Right ventricle myocardium inferior (tissue), 1 donor: ENCODE measurements at regions not wholly inside any gene's neighbourhood (a gene's known extent, or its start where the extent isn't known, plus 50 kb on each side); places are given as distances from the start of the nearest gene placed in this dataset.
"Not testable (repeated sequence)": the region's sequence is repeated elsewhere in the genome, so short reads cannot be mapped to it uniquely, and the experiment has no call there.

ENCODE experiments used
- ATAC-seq: fragments of 200-7000 bp; cut with Tn5 transposase; one replicate; pipeline ENCODE4 v1.9.1; 2020; ENCODE audit warnings: mild to moderate bottlenecking, moderate library complexity
- DNase-seq: peaks from one replicate; pipeline ENCODE4 v3.0.0; 2021; ENCODE audit errors: missing footprints
- intact Hi-C: fragments of 100-400 bp; cut with DNase I; formaldehyde crosslinking; loops from one replicate; pipeline ENCODE4 v1.11.0; 2022
- donor health status: DM: no; HTN: yes; CAD: no; lungs with severe emphysema.

GRCh38 chr3:181558870-181559269 lies 152.9 kb upstream of the SOX2 start:
- intact Hi-C loops = loop anchor here (2.0 to 5.0 kb wide), 2 partner anchors 138 to 200 kb away; no protein-coding TSS in a partner anchor
- DNase-seq (no peak), ATAC-seq (peak; percentile 82)

GRCh38 chr3:181555681-181556080 lies 156.0 kb upstream of the SOX2 start:
- peak; percentile 76 for ATAC-seq
- intact Hi-C loops = loop anchor here (5.0 kb wide), 1 partner anchor 142 kb away; no protein-coding TSS in a partner anchor
- peak; percentile 66 for DNase-seq

GRCh38 chr3:181554233-181554765 lies 157.4 kb upstream of the SOX2 start:
- ATAC-seq = no peak
- DNase-seq = no peak
- intact Hi-C loops = no loop called here

- DNase-seq (no peak), ATAC-seq (no peak)
- intact Hi-C loops = no loop called here
These were observed 162.5 kb upstream of the SOX2 start for GRCh38 chr3:181549266-181549665.

- DNase-seq (no peak), ATAC-seq (no peak)
- intact Hi-C loops = no loop called here
These were observed 170.3 kb upstream of the SOX2 start for GRCh38 chr3:181541414-181541813.

GRCh38 chr3:181534781-181535221 lies 176.9 kb upstream of the SOX2 start:
- intact Hi-C loops = no loop called here
- DNase-seq = no peak
- ATAC-seq = no peak

- no peak for ATAC-seq
- DNase-seq = no peak
- intact Hi-C loops = no loop called here
These were observed 177.9 kb upstream of the SOX2 start for GRCh38 chr3:181533811-181534210.

- ATAC-seq = no peak
- DNase-seq = no peak
- intact Hi-C loops = no loop called here
These were observed 181.1 kb upstream of the SOX2 start for GRCh38 chr3:181530584-181530983.

GRCh38 chr3:181521831-181522230 lies 189.9 kb upstream of the SOX2 start:
- no peak for ATAC-seq
- DNase-seq = no peak
- intact Hi-C loops = no loop called here

GRCh38 chr3:181518222-181518621 lies 193.5 kb upstream of the SOX2 start:
- intact Hi-C loops = no loop called here
- DNase-seq = no peak
- no peak for ATAC-seq

- DNase-seq (no peak), ATAC-seq (no peak)
- intact Hi-C loops = no loop called here
These were observed 198.9 kb upstream of the SOX2 start for GRCh38 chr3:181512787-181513186.

GRCh38 chr3:181510500-181510899 lies 201.2 kb upstream of the SOX2 start:
- no peak for ATAC-seq
- no peak for DNase-seq
- intact Hi-C loops = no loop called here

GRCh38 chr3:181497358-181497757 lies 214.4 kb upstream of the SOX2 start:
- ATAC-seq = no peak
- intact Hi-C loops = no loop called here
- DNase-seq = no peak

- ATAC-seq = no peak
- no peak for DNase-seq
- intact Hi-C loops = no loop called here
These were observed 218.3 kb upstream of the SOX2 start for GRCh38 chr3:181493423-181493822.

GRCh38 chr3:181488536-181488935 lies 223.2 kb upstream of the SOX2 start:
- intact Hi-C loops = no loop called here
- ATAC-seq = no peak
- no peak for DNase-seq

GRCh38 chr3:181487236-181487978 lies 224.3 kb upstream of the SOX2 start:
- DNase-seq (no peak), ATAC-seq (no peak)
- intact Hi-C loops = no loop called here

GRCh38 chr3:181486141-181486885 lies 225.4 kb upstream of the SOX2 start:
- intact Hi-C loops = no loop called here
- no peak for DNase-seq

GRCh38 chr3:181484026-181484425 lies 227.7 kb upstream of the SOX2 start:
- intact Hi-C loops = no loop called here

More at GRCh38 chr3:181486141-181486885, 225.4 kb upstream of the SOX2 start:
- no peak for ATAC-seq

GRCh38 chr3:181475146-181475545 lies 236.6 kb upstream of the SOX2 start:
- ATAC-seq, intact Hi-C loops, DNase-seq: not testable (repeated sequence)

More at GRCh38 chr3:181484026-181484425, 227.7 kb upstream of the SOX2 start:
- DNase-seq (no peak), ATAC-seq (no peak)

- DNase-seq = no peak
- ATAC-seq = no peak
- intact Hi-C loops = no loop called here
These were observed 241.4 kb upstream of the SOX2 start for GRCh38 chr3:181470349-181470748.
